ENCODE measurements at regions not wholly inside any gene's neighbourhood (a gene's known extent, or its start where the extent isn't known, plus 50 kb on each side); places are given as distances from the start of the nearest gene placed in this dataset.

- no TSS peak for BruUV-seq (replicated peaks)
- Histone ChIP-seq H3K79me2 (ENCODE audit: insufficient read depth, low read depth, low read length) (no peaks in the 10 kb centered on the region), H3K4me2 (ENCODE audit: low read length) (no peak overlapping the region), H4K20me1 (ENCODE audit: insufficient read depth, low read length) (no peaks in the 10 kb centered on the region), H2AFZ (ENCODE audit: low read length) (no peak overlapping the region), H3K36me3 (ENCODE audit: insufficient read depth, low read length) (no peaks in the 10 kb centered on the region), H3K4me1 (ENCODE audit: insufficient read depth, low read length, poor library complexity, severe bottlenecking) (no peaks in the 10 kb centered on the region), H3K27ac (ENCODE audit: low read depth, low read length, poor library complexity, severe bottlenecking) (no peak overlapping the region), H3K4me3 (ENCODE audit: low read depth, low read length, poor library complexity, severe bottlenecking) (no peak overlapping the region), H3K9me3 (ENCODE audit: low read length) (no peaks in the 10 kb centered on the region), H3K9me2 (ENCODE audit: insufficient read depth, low read length) (no peaks in the 10 kb centered on the region)
- POLR2A ChIA-PET, result interaction anchor here (1.1 kb wide), 1 partner anchor 8 kb away, joined by 3 read pairs; no protein-coding TSS in a partner anchor
- DNase-seq (ENCODE audit: low spot score), result no peak
- CTCF ChIA-PET (ENCODE audit: unreplicated experiment), result interaction anchor here (0.5 to 1.4 kb wide), 2 partner anchors 16 to 142 kb away, joined by 3 to 13 read pairs; no protein-coding TSS in a partner anchor
- TF ChIP-seq EZH2phosphoT487 (IDR thresholded peaks at IDR 0.05; ENCODE audit: borderline replicate concordance, low read depth, low read length) (no peak), CTCF (conservative IDR thresholded peaks at IDR 0.05; ENCODE audit: low read length) (no peak)
- intact Hi-C loops (cut with micrococcal nuclease; ENCODE audit: unreplicated experiment), result no loop called here
These were observed 79.5 kb downstream of the NAV1 start for GRCh38 chr1:201618389-201618788.

GRCh38 chr1:201618905-201619304, 80.0 kb downstream of the NAV1 start:
- ChIA-PET CTCF (ENCODE audit: unreplicated experiment) (interaction anchor here (0.5 kb wide), 1 partner anchor 142 kb away, joined by 13 read pairs; no protein-coding TSS in a partner anchor), POLR2A (no interaction called here)
- Histone ChIP-seq H3K4me1 (ENCODE audit: insufficient read depth, low read length, poor library complexity, severe bottlenecking) (no peaks in the 10 kb centered on the region), H3K79me2 (ENCODE audit: insufficient read depth, low read depth, low read length) (no peaks in the 10 kb centered on the region), H3K4me2 (ENCODE audit: low read length) (no peak overlapping the region), H3K9me3 (ENCODE audit: low read length) (no peaks in the 10 kb centered on the region), H3K9me2 (ENCODE audit: insufficient read depth, low read length) (no peaks in the 10 kb centered on the region), H3K36me3 (ENCODE audit: insufficient read depth, low read length) (no peaks in the 10 kb centered on the region), H3K4me3 (ENCODE audit: low read depth, low read length, poor library complexity, severe bottlenecking) (no peak overlapping the region), H4K20me1 (ENCODE audit: insufficient read depth, low read length) (no peaks in the 10 kb centered on the region), H2AFZ (ENCODE audit: low read length) (no peak overlapping the region), H3K27ac (ENCODE audit: low read depth, low read length, poor library complexity, severe bottlenecking) (no peak overlapping the region)
- intact Hi-C loops (cut with micrococcal nuclease; ENCODE audit: unreplicated experiment), result no loop called here
- DNase-seq (ENCODE audit: low spot score), result no peak
- no peak for TF ChIP-seq EZH2phosphoT487 (IDR thresholded peaks at IDR 0.05; ENCODE audit: borderline replicate concordance, low read depth, low read length)
- no peak for TF ChIP-seq CTCF (conservative IDR thresholded peaks at IDR 0.05; ENCODE audit: low read length)
- BruUV-seq (replicated peaks), result no TSS peak

GRCh38 chr1:201619513-201619912, 80.6 kb downstream of the NAV1 start:
- H2AFZ ChIP-seq (ENCODE audit: low read length), result no peak overlapping the region
- no peaks in the 10 kb centered on the region for H3K9me2 ChIP-seq (ENCODE audit: insufficient read depth, low read length)
- DNase-seq (ENCODE audit: low spot score), result no peak
- H3K27ac ChIP-seq (ENCODE audit: low read depth, low read length, poor library complexity, severe bottlenecking), result no peak overlapping the region
- H3K36me3 ChIP-seq (ENCODE audit: insufficient read depth, low read length), result no peaks in the 10 kb centered on the region
- H4K20me1 ChIP-seq (ENCODE audit: insufficient read depth, low read length), result no peaks in the 10 kb centered on the region
- H3K4me3 ChIP-seq (ENCODE audit: low read depth, low read length, poor library complexity, severe bottlenecking), result no peak overlapping the region
- H3K4me2 ChIP-seq (ENCODE audit: low read length), result no peak overlapping the region
- ChIA-PET CTCF (ENCODE audit: unreplicated experiment) (no interaction called here), POLR2A (interaction anchor here (0.9 kb wide), 1 partner anchor 14 kb away, joined by 3 read pairs; no protein-coding TSS in a partner anchor)
- intact Hi-C loops (cut with micrococcal nuclease; ENCODE audit: unreplicated experiment), result no loop called here
- H3K79me2 ChIP-seq (ENCODE audit: insufficient read depth, low read depth, low read length), result no peaks in the 10 kb centered on the region
- H3K4me1 ChIP-seq (ENCODE audit: insufficient read depth, low read length, poor library complexity, severe bottlenecking), result no peaks in the 10 kb centered on the region
- no TSS peak for BruUV-seq (replicated peaks)
- no peak for TF ChIP-seq CTCF (conservative IDR thresholded peaks at IDR 0.05; ENCODE audit: low read length)
- TF ChIP-seq EZH2phosphoT487 (IDR thresholded peaks at IDR 0.05; ENCODE audit: borderline replicate concordance, low read depth, low read length), result no peak
- no peaks in the 10 kb centered on the region for H3K9me3 ChIP-seq (ENCODE audit: low read length)

Measured in OCI-LY7 (cell line).